Duodenal mucosa (tissue), 2 donors: ENCODE measurements at regions not wholly inside any gene's neighbourhood (a gene's known extent, or its start where the extent isn't known, plus 50 kb on each side); places are given as distances from the start of the nearest gene placed in this dataset.

ENCODE experiments used
- H3K27ac ChIP-seq: one replicate; pipeline ENCODE4 v1.7.0; 2013; ENCODE audit warnings: low read depth, low read length
- H3K27me3 ChIP-seq, 2 donors: one replicate each; pipeline ENCODE4 v1.7.0; 2013; ENCODE audit warnings: low read length in 2 of 2, control low read depth in 1 of 2; ENCODE audit not compliant: insufficient read depth in 2 of 2, control insufficient read depth in 1 of 2
- H3K36me3 ChIP-seq, 2 donors: one replicate each; pipeline ENCODE4 v1.7.0; 2013; ENCODE audit warnings: low read length in 2 of 2, control low read depth in 1 of 2; ENCODE audit not compliant: insufficient read depth in 2 of 2, control insufficient read depth in 1 of 2
- H3K4me1 ChIP-seq, 2 donors: one replicate each; pipeline ENCODE4 v1.7.0; 2013; ENCODE audit warnings: low read length in 2 of 2, control low read depth in 1 of 2; ENCODE audit not compliant: insufficient read depth in 2 of 2, control insufficient read depth in 1 of 2
- H3K4me3 ChIP-seq, 2 donors: one replicate each; pipeline ENCODE4 v1.7.0; 2013; ENCODE audit warnings: low read length in 2 of 2, low read depth in 1 of 2
- H3K9ac ChIP-seq, 2 donors: one replicate each; pipeline ENCODE4 v1.7.0; 2013; ENCODE audit warnings: low read length in 2 of 2, low read depth in 1 of 2
- H3K9me3 ChIP-seq, 2 donors: one replicate each; pipeline ENCODE4 v1.7.0; 2013; ENCODE audit warnings: low read length in 2 of 2, control low read depth in 1 of 2; ENCODE audit not compliant: control insufficient read depth in 1 of 2

DNA sequence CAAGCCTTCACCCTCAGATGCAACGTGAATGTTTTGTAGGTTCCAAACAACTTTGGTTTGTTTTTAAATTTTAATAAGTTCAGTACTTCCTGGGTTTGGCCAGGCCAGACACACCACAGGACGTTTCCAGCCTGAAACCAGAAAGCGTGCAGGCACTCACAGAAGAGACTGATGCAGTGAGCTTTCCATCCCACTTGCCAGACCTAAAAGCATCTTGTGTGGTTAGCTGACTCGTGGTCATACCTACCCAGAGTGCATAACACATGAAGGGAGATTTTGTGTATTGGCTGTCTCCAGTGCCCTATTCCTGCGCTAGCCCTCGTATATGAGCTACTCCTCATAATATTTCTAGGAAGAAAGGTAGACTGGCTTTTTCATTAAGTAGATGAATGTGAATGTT, 297.3 kb upstream of the FAR2 start:
- H3K36me3 ChIP-seq: no peaks in the 10 kb centered on the region
- H3K9me3 ChIP-seq: no peaks in the 10 kb centered on the region
- no peak overlapping the region for H3K4me3 ChIP-seq
- H3K27ac ChIP-seq: no peak overlapping the region
- H3K27me3 ChIP-seq: no peaks in the 10 kb centered on the region
- H3K4me1 ChIP-seq: no peaks in the 10 kb centered on the region
- H3K9ac ChIP-seq: no peak overlapping the region

DNA sequence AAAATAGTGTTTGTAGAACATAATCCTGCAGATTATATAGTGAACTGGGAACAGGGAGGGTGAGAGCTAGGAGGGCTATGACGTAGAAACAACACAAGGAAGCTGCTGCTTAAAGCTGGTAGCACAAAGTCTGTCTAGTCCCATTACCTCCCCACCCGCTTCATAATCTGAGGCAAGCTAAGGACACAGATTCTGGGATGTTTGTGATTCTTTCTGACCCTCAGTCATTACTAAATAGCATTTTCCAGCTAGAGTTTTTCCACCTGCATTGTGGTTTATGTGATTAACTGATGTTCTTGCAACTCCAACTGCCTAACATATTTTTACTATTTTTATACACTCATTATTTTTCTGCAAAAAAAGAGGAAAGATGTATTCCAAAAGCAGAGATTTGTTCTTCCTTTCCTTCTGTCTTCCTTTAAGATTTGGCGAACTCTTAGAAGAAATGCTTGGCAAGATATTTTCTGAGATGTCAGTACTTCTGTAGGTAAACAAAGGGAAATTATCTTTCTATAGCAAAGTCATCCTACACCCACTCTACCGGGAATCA, 293.2 kb upstream of the FAR2 start:
- Histone ChIP-seq H3K9ac (no peak overlapping the region), H3K27me3 (no peaks in the 10 kb centered on the region), H3K36me3 (no peaks in the 10 kb centered on the region), H3K9me3 (no peaks in the 10 kb centered on the region), H3K4me3 (no peak overlapping the region), H3K4me1 (no peaks in the 10 kb centered on the region), H3K27ac (no peak overlapping the region)

DNA sequence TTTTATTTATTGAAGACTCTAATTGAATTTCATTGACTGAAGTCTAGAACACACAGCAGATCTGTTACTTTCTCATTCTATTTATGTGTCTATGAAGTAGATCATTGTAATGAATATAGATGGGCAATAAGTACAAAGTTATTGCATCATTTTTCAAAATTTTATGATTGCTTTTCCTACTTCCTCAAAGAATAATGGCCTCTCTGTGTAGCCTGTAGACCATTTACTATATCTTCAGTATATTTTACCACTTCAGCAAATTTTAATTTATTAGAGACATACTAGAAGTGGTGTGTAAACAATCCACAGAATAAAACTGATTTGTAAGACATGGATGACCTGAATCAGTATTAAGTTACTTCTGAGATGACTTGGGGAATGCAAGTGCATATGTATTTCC, 291.7 kb upstream of the FAR2 start:
- H3K9ac ChIP-seq: no peak overlapping the region

DNA sequence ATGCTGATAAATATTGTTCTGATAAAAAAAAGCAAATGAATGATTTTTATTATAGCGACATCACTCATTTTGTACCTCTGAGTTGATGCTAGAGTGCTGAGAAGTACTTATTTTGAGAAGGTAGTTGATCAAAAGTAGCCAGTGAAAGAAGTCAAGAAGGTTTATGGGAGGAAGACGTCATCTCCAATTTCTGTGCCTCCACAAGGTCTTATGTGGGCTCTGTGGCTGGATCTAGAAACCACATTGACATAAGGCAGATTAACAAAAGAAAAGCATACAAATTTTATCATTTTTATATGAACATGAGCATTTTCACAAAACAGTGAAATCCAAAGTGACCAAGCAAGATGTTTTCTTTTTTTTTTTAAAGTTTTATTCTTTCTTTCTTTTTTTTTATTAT, 289.5 kb upstream of the FAR2 start:
- no peaks in the 10 kb centered on the region for H3K9me3 ChIP-seq
- no peak overlapping the region for H3K4me3 ChIP-seq
- no peak overlapping the region for H3K27ac ChIP-seq
- no peaks in the 10 kb centered on the region for H3K4me1 ChIP-seq
- no peaks in the 10 kb centered on the region for H3K36me3 ChIP-seq
- H3K27me3 ChIP-seq: no peaks in the 10 kb centered on the region
- H3K9ac ChIP-seq: no peak overlapping the region

More for the DNA sequence above, 291.7 kb upstream of the FAR2 start:
- no peaks in the 10 kb centered on the region for H3K27me3 ChIP-seq
- H3K27ac ChIP-seq: no peak overlapping the region
- H3K36me3 ChIP-seq: no peaks in the 10 kb centered on the region
- H3K4me1 ChIP-seq: no peaks in the 10 kb centered on the region
- H3K9me3 ChIP-seq: no peaks in the 10 kb centered on the region
- no peak overlapping the region for H3K4me3 ChIP-seq

DNA sequence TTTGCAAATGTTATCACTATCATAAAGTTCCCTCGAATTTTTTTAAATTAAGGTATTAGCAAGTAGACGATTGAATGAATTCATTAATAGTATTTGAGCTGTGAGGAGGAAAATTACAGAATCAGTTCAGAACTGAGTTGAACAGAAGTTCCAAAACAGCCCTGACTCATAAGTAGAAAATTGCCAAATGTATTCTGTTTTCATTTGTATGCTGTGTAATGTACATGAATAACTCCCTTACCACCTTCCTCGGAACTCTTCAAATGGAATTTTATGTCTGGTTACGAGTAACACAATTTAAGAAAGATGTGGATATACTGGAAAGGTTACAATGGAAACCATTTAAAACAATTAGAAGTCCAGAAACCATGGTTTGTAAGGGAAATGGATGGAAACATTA, 283.3 kb upstream of the FAR2 start:
- H3K4me3 ChIP-seq: no peak overlapping the region
- H3K9me3 ChIP-seq: no peaks in the 10 kb centered on the region
- H3K4me1 ChIP-seq: no peaks in the 10 kb centered on the region
- no peaks in the 10 kb centered on the region for H3K27me3 ChIP-seq
- H3K9ac ChIP-seq: no peak overlapping the region
- H3K27ac ChIP-seq: no peak overlapping the region
- H3K36me3 ChIP-seq: no peaks in the 10 kb centered on the region

DNA sequence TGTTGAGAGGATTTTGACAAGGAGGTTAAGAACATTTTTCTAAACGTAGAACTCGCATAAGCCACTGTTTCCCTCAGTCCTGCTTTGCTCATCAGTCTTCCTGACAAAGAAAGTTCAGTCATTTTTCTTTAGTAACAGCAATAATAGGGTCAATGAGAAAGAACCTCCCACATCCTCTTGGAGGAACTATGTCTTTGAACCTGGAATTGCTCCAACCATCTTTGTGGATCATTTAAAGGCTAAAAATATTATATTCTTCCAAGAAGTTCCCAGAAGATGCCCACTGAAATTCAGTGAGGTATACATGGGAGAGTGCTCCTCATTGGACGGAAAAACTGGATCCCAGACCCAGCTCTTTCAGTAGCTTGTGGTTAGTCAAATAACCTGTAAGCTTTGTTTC, 282.8 kb upstream of the FAR2 start:
- Histone ChIP-seq H3K36me3 (no peaks in the 10 kb centered on the region), H3K9me3 (no peaks in the 10 kb centered on the region)

DNA sequence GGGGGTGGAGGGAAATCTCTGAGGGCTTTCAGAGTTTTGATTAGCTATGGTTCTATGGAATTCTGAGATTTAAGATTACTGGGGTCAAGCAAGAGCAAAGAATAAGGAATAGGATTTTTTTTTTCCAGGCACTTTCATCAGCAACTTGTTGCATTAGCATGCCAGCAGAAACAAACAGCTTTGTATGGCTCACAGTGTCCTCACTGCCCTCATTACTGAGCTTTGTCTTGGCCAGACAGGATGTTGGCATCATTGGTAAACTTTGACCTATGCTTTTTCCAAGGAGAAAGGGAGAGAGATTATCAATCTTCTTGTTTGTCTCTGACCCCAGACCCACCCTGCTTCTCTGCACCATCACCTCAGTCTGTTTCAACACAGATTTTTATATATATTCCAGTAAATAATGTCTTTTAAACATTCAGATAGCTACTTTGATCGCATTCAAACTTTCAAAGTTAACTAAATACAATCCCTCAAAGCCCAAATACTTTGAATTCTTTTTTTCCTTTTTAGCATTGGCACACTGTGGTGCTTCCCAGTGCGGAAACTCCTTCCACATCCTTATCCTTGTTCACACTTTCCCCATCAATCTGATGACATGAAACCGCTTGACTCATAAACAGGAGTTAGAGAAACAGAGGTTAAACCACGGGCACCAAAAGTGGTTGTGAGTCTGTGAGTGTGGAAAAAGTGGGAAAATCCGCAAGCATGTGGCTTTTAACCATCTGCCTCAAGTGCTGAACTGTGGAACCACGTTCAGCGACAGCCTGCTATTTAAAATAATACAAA, 282.2 kb upstream of the FAR2 start:
- no peaks in the 10 kb centered on the region for H3K9me3 ChIP-seq
- H3K36me3 ChIP-seq: no peaks in the 10 kb centered on the region
- no peak overlapping the region for H3K27ac ChIP-seq
- H3K27me3 ChIP-seq: no peaks in the 10 kb centered on the region
- no peak overlapping the region for H3K4me3 ChIP-seq
- no peak overlapping the region for H3K9ac ChIP-seq
- no peaks in the 10 kb centered on the region for H3K4me1 ChIP-seq

More for the DNA sequence above, 282.8 kb upstream of the FAR2 start:
- H3K4me3 ChIP-seq: no peak overlapping the region
- no peak overlapping the region for H3K27ac ChIP-seq
- no peaks in the 10 kb centered on the region for H3K4me1 ChIP-seq
- no peak overlapping the region for H3K9ac ChIP-seq
- no peaks in the 10 kb centered on the region for H3K27me3 ChIP-seq

GRCh38 chr12:28868414-28868813, 280.7 kb upstream of the FAR2 start:
- Histone ChIP-seq H3K4me1 (no peaks in the 10 kb centered on the region), H3K9me3 (no peaks in the 10 kb centered on the region), H3K36me3 (no peaks in the 10 kb centered on the region), H3K27me3 (no peaks in the 10 kb centered on the region), H3K4me3 (no peak overlapping the region), H3K27ac (no peak overlapping the region), H3K9ac (no peak overlapping the region)

DNA sequence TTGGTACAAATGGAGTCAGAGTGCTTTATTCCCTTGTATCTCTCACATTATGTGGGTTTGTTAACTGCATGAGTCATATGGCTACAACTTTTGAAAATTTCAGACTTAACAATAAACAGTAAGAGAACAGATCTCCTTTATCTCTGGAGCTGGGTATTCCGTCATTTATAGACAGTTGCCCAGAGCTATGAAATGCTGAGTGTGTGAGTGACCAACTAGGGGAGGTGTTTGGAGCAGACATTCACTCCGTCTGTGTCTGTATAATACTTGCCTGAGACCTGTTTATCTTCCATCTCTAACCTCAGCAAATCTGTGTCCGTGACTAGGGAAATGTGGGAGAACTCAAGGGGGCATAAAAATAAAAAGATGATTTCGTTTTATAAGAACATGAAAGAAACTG, 279.9 kb upstream of the FAR2 start:
- Histone ChIP-seq H3K27ac (no peak overlapping the region), H3K9ac (no peak overlapping the region), H3K36me3 (no peaks in the 10 kb centered on the region), H3K4me3 (no peak overlapping the region), H3K9me3 (no peaks in the 10 kb centered on the region), H3K4me1 (no peaks in the 10 kb centered on the region), H3K27me3 (no peaks in the 10 kb centered on the region)

- H3K27ac ChIP-seq: no peak overlapping the region
- H3K9me3 ChIP-seq: no peaks in the 10 kb centered on the region
- no peak overlapping the region for H3K9ac ChIP-seq
- no peaks in the 10 kb centered on the region for H3K4me1 ChIP-seq
- no peaks in the 10 kb centered on the region for H3K27me3 ChIP-seq
- H3K36me3 ChIP-seq: no peaks in the 10 kb centered on the region
- no peak overlapping the region for H3K4me3 ChIP-seq
Measured at GRCh38 chr12:28870839-28871440, 278.1 kb upstream of the FAR2 start.
